H1 (cell line): ENCODE measurements at regions not wholly inside any gene's neighbourhood (a gene's known extent, or its start where the extent isn't known, plus 50 kb on each side); places are given as distances from the start of the nearest gene placed in this dataset.

Experiments used
- SP1 ChIP-seq: IDR thresholded peaks from 2 replicates; pipeline ENCODE4 v1.6.1; 2011; ENCODE audit warnings: low read depth, low read length

DNA sequence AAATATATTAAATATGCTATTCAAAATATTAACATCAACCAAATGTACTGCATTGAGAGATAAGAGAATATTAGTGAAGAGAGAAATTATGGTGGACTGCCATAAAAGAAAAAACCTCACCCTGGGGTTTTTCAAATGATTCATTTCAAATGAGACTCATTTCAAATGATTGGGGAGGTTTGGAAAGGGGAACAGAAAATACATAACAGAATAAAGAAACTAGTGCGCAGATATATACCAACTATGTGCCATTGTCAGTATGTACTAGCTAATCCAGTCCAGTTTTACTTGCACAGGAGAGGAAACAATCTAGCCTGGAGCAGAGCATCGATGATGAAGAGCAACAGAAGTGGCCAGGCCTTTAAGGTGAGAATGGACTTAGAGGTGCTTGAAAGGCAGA lies 651.6 kb upstream of the RORB start (continued):
- no peak for TF ChIP-seq SP1
